ENCODE measurements at regions not wholly inside any gene's neighbourhood (a gene's known extent, or its start where the extent isn't known, plus 50 kb on each side); places are given as distances from the start of the nearest gene placed in this dataset.
"Not testable (repeated sequence)": the region's sequence is repeated elsewhere in the genome, so short reads cannot be mapped to it uniquely, and the experiment has no call there.

DNA sequence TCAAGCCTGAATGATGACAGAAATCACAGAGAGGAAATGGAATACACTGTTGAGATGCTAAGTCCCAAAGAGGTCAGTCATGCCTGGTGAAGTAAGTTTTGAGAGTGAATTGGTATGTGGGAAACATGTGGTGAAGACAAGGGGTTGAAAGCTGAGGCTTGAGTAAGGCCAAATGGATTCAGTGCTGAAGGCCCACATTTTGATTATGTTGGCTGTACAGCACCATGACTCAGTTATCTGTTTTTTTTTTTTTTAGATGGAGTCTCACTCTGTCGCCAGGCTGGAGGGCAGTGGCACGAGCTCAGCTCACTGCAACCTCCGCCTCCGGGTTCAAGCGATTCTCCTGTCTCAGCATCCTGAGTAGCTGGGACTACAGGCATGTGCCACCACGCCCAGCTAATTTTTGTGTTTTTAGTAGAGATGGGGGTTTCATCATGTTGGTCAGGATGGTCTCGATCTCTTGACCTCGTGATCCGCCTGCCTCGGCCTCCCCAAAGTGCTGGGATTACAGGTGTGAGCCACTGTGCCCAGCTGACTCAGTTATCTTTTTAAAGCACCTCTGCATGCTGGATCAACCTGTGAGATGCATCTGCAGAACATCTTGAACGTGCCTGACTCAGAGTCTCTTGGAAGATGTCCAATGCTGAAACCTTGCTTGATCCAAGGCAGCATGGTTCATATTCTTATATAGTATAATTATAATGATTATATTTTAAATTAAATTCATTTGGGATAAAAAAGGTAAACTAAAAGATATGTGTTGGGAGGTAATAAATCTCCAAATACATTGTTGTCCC lies 829.8 kb downstream of the TNS3 start:
- TF ChIP-seq POLR2A (IDR thresholded peaks at IDR 0.05) = not testable (repeated sequence)
- TF ChIP-seq, protein P1, sequence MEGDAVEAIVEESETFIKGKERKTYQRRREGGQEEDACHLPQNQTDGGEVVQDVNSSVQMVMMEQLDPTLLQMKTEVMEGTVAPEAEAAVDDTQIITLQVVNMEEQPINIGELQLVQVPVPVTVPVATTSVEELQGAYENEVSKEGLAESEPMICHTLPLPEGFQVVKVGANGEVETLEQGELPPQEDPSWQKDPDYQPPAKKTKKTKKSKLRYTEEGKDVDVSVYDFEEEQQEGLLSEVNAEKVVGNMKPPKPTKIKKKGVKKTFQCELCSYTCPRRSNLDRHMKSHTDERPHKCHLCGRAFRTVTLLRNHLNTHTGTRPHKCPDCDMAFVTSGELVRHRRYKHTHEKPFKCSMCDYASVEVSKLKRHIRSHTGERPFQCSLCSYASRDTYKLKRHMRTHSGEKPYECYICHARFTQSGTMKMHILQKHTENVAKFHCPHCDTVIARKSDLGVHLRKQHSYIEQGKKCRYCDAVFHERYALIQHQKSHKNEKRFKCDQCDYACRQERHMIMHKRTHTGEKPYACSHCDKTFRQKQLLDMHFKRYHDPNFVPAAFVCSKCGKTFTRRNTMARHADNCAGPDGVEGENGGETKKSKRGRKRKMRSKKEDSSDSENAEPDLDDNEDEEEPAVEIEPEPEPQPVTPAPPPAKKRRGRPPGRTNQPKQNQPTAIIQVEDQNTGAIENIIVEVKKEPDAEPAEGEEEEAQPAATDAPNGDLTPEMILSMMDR (IDR thresholded peaks at IDR 0.05) = not testable (repeated sequence)

Measured in thyroid gland (tissue), 4 donors.